K562 (cell line): ENCODE measurements at regions not wholly inside any gene's neighbourhood (a gene's known extent, or its start where the extent isn't known, plus 50 kb on each side); places are given as distances from the start of the nearest gene placed in this dataset.

Source experiments
- EP300 ChIP-seq: IDR thresholded peaks from 2 replicates; pipeline ENCODE4 v1.6.1; 2012; ENCODE audit warnings: low read length, improper control_type of control experiment
- MBD2 ChIP-seq: sonication (generic); IDR thresholded peaks from 2 replicates; pipeline ENCODE4 v1.6.1; 2016; ENCODE audit warnings: low read depth, borderline replicate concordance
- MNT ChIP-seq, 2 experiments: fragments of 450-650 bp; conservative IDR thresholded peaks; 2 replicates each; pipeline ENCODE4 v1.6.1; 2017; ENCODE audit warnings: mild to moderate bottlenecking in 2 of 2, moderate library complexity in 2 of 2
- NFYB ChIP-seq: IDR thresholded peaks from 2 replicates; pipeline ENCODE4 v1.6.1; 2011; ENCODE audit warnings: mild to moderate bottlenecking, moderate library complexity; ENCODE audit not compliant: insufficient read length; ENCODE audit errors: extremely low read depth
- PHTF2 ChIP-seq: fragments of 250-450 bp; sonication (Bioruptor Pico); IDR thresholded peaks from 2 replicates; pipeline ENCODE4 v1.5.0; 2021; ENCODE audit warnings: mild to moderate bottlenecking
- RCOR1 ChIP-seq, 2 experiments: IDR thresholded peaks; 2 replicates each; pipeline ENCODE4 v1.6.1; 2012; ENCODE audit warnings: low read depth in 2 of 2, low read length in 2 of 2, borderline replicate concordance in 1 of 2, improper control_type of control experiment in 1 of 2
- SOX6 ChIP-seq: fragments of 450-650 bp; IDR thresholded peaks from 2 replicates; pipeline ENCODE4 v1.6.1; 2014; ENCODE audit warnings: mild to moderate bottlenecking
- ZNF384 ChIP-seq: IDR thresholded peaks from 2 replicates; pipeline ENCODE4 v1.6.1; 2012; ENCODE audit warnings: low read depth, low read length, improper control_type of control experiment

- TF ChIP-seq MNT (conservative IDR thresholded peaks at IDR 0.05) (no peak), SOX6 (no peak), NFYB (no peak), EP300 (no peak), PHTF2 (CRISPR knock-in tag) (no peak), ZNF384 (no peak), RCOR1 (IDR thresholded peaks at IDR 0.05; ENCODE audit: borderline replicate concordance in 1 of 2, low read depth in 2 of 2, low read length in 2 of 2) (no peak), MBD2 (no peak)
Measured at GRCh38 chr19:32224371-32225244, 120.8 kb upstream of the ZNF507 start.
